ENCODE measurements at regions not wholly inside any gene's neighbourhood (a gene's known extent, or its start where the extent isn't known, plus 50 kb on each side); places are given as distances from the start of the nearest gene placed in this dataset.

DNA sequence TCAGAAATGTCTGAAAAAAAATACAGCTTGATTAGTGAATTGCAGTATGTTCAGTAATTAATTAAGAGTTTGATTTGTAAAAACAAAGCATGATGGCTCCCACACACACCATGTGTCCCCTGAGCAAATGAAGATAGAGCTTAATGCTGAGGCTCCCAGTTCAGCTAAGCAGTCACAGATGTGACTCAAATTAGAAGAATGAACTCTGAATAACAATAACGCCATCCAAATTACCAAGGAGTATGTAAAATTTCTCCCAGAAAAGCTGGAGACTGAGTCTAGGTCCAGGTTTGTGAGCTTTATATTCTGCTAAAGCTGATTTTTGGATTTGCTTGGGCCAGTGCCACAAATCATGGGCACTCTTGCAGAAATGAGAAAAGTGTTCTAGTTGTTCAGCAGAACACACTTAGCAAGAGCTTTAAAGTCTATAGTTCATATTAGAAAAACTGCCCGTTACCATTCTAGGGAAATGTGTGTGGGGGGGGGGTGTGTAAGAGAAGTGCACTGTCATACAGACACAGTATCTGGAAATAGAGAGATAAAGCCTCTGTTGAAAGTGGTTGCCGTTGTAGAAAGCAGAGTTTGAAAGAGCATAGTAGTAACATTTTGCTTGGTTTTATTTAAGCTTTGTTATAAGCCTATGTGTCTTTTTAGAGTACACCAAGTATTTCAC lies 253.1 kb downstream of the BCAT1 start:
- H3K27me3 ChIP-seq (ENCODE audit: insufficient read depth, poor library complexity, severe bottlenecking) = no peaks in the 10 kb centered on the region
- TF ChIP-seq, protein P1, sequence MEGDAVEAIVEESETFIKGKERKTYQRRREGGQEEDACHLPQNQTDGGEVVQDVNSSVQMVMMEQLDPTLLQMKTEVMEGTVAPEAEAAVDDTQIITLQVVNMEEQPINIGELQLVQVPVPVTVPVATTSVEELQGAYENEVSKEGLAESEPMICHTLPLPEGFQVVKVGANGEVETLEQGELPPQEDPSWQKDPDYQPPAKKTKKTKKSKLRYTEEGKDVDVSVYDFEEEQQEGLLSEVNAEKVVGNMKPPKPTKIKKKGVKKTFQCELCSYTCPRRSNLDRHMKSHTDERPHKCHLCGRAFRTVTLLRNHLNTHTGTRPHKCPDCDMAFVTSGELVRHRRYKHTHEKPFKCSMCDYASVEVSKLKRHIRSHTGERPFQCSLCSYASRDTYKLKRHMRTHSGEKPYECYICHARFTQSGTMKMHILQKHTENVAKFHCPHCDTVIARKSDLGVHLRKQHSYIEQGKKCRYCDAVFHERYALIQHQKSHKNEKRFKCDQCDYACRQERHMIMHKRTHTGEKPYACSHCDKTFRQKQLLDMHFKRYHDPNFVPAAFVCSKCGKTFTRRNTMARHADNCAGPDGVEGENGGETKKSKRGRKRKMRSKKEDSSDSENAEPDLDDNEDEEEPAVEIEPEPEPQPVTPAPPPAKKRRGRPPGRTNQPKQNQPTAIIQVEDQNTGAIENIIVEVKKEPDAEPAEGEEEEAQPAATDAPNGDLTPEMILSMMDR (IDR thresholded peaks at IDR 0.05; ENCODE audit: poor library complexity, severe bottlenecking) = no peak
- DNase-seq (ENCODE audit: low spot score) (no peak), ATAC-seq (ENCODE audit: low read depth) (no peak)
- no peaks in the 10 kb centered on the region for H3K36me3 ChIP-seq (ENCODE audit: low read depth)
- H3K4me1 ChIP-seq (ENCODE audit: insufficient read depth, poor library complexity, severe bottlenecking) = no peaks in the 10 kb centered on the region
- no peak overlapping the region for H3K27ac ChIP-seq (ENCODE audit: poor library complexity, severe bottlenecking)
- no peak overlapping the region for H3K4me3 ChIP-seq (ENCODE audit: severe bottlenecking)
- no peaks in the 10 kb centered on the region for H3K9me3 ChIP-seq (ENCODE audit: severe bottlenecking)

DNA sequence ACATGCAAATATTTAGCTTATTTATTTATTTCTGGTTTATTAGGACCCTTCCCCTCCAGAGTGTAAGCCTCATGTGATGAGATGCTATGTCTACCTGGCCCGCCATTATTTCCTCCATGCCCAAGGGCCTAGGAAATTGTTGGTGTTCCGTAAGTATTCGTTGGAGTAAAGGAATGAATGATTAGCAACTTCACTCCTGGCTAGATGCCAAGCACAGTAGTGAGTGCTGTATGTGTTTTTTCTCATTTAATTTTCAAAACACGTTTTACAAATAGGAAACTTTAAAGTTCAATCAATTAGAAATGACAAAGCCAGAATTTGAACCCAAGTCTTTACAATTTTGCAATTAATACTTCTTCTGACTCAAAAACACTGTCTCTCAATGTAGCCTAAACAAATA lies 253.8 kb downstream of the BCAT1 start:
- H3K36me3 ChIP-seq (ENCODE audit: low read depth) = no peaks in the 10 kb centered on the region
- DNase-seq (ENCODE audit: low spot score) (no peak), ATAC-seq (ENCODE audit: low read depth) (no peak)
- no peak overlapping the region for H3K4me3 ChIP-seq (ENCODE audit: severe bottlenecking)
- TF ChIP-seq, protein P1 (IDR thresholded peaks at IDR 0.05; ENCODE audit: poor library complexity, severe bottlenecking) = no peak
- H3K9me3 ChIP-seq (ENCODE audit: severe bottlenecking) = no peaks in the 10 kb centered on the region
- no peak overlapping the region for H3K27ac ChIP-seq (ENCODE audit: poor library complexity, severe bottlenecking)
- no peaks in the 10 kb centered on the region for H3K27me3 ChIP-seq (ENCODE audit: insufficient read depth, poor library complexity, severe bottlenecking)
- no peaks in the 10 kb centered on the region for H3K4me1 ChIP-seq (ENCODE audit: insufficient read depth, poor library complexity, severe bottlenecking)

- H3K27ac ChIP-seq (ENCODE audit: poor library complexity, severe bottlenecking) = no peak overlapping the region
- no peak for ATAC-seq (ENCODE audit: low read depth)
- no peaks in the 10 kb centered on the region for H3K4me1 ChIP-seq (ENCODE audit: insufficient read depth, poor library complexity, severe bottlenecking)
- H3K36me3 ChIP-seq (ENCODE audit: low read depth) = no peaks in the 10 kb centered on the region
- DNase-seq (ENCODE audit: low spot score) = no peak
- no peak overlapping the region for H3K4me3 ChIP-seq (ENCODE audit: severe bottlenecking)
- TF ChIP-seq, protein P1 (IDR thresholded peaks at IDR 0.05; ENCODE audit: poor library complexity, severe bottlenecking) = no peak
- H3K9me3 ChIP-seq (ENCODE audit: severe bottlenecking) = no peaks in the 10 kb centered on the region
- no peaks in the 10 kb centered on the region for H3K27me3 ChIP-seq (ENCODE audit: insufficient read depth, poor library complexity, severe bottlenecking)
Measured at GRCh38 chr12:24688601-24689000, 260.3 kb downstream of the BCAT1 start.

DNA sequence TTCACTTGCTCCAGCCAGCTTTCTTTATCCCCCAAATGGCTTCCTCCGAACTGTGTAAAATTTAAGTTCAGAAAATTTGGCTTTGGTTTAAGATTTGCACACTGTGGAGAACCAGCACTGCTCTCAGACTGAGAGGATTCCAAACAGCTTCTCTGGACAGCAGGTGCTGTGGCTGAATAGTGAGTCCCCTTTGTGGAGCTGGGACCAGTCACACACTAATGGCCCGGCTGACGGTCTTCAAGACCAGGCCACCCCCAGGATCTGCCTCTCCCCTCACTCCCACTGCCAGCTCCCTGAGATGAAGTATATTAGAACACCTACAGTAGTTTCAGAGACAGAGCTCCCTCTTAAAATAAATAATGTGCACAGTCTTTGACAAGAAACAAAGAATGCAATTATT lies 267.3 kb downstream of the BCAT1 start:
- no peak overlapping the region for H3K27ac ChIP-seq (ENCODE audit: poor library complexity, severe bottlenecking)
- H3K4me1 ChIP-seq (ENCODE audit: insufficient read depth, poor library complexity, severe bottlenecking) = no peaks in the 10 kb centered on the region
- TF ChIP-seq, protein P1 (IDR thresholded peaks at IDR 0.05; ENCODE audit: poor library complexity, severe bottlenecking) = no peak
- DNase-seq (ENCODE audit: low spot score) (no peak), ATAC-seq (ENCODE audit: low read depth) (no peak)
- no peaks in the 10 kb centered on the region for H3K36me3 ChIP-seq (ENCODE audit: low read depth)
- no peak overlapping the region for H3K4me3 ChIP-seq (ENCODE audit: severe bottlenecking)
- H3K9me3 ChIP-seq (ENCODE audit: severe bottlenecking) = no peaks in the 10 kb centered on the region
- H3K27me3 ChIP-seq (ENCODE audit: insufficient read depth, poor library complexity, severe bottlenecking) = no peaks in the 10 kb centered on the region

DNA sequence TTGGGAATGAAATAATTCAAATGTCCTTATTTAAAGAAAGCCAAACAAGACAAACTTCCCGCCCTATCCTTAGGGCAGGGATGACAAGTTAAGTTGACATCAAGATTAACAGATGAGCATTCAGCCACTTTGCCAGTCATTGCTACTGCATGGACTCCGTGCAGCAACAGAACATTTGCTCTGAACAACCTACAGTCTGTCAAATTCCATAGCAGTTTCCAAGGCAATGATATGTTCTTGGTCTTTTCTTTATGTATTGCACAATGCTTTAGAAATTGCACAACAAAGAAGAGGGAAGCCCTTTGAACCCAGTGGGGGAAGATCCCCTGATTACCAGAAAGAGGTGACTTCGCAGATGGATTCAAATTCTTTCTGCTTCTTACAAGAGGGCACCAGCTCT lies 269.8 kb downstream of the BCAT1 start:
- no peaks in the 10 kb centered on the region for H3K27me3 ChIP-seq (ENCODE audit: insufficient read depth, poor library complexity, severe bottlenecking)
- H3K9me3 ChIP-seq (ENCODE audit: severe bottlenecking) = no peaks in the 10 kb centered on the region
- TF ChIP-seq, protein P1 (IDR thresholded peaks at IDR 0.05; ENCODE audit: poor library complexity, severe bottlenecking) = no peak
- H3K36me3 ChIP-seq (ENCODE audit: low read depth) = no peaks in the 10 kb centered on the region
- H3K4me3 ChIP-seq (ENCODE audit: severe bottlenecking) = no peak overlapping the region
- no peaks in the 10 kb centered on the region for H3K4me1 ChIP-seq (ENCODE audit: insufficient read depth, poor library complexity, severe bottlenecking)
- no peak overlapping the region for H3K27ac ChIP-seq (ENCODE audit: poor library complexity, severe bottlenecking)
- ATAC-seq (ENCODE audit: low read depth) = no peak
- DNase-seq (ENCODE audit: low spot score) = no peak

Measured in RWPE2 (cell line).